Keratinocyte (primary cell): ENCODE measurements at regions not wholly inside any gene's neighbourhood (a gene's known extent, or its start where the extent isn't known, plus 50 kb on each side); places are given as distances from the start of the nearest gene placed in this dataset.

Experiments used
- DNase-seq: peaks from one replicate; pipeline ENCODE4 v3.0.0-alpha.2; 2011; ENCODE audit warnings: low read depth, missing footprints, low spot score
- FAIRE-seq: peaks from 2 replicates; lab custom pipeline; 2011; peaks lifted over from hg19 to GRCh38; lab: Jason Lieb, UNC
- H2AFZ ChIP-seq: 2 replicates; pipeline ENCODE4 v1.6.0; 2012; ENCODE audit warnings: low read length, control low read depth, inconsistent platforms; ENCODE audit not compliant: control insufficient read depth
- H3K27ac ChIP-seq: 2 replicates; pipeline ENCODE4 v1.5.1; 2011; ENCODE audit warnings: low read length; ENCODE audit not compliant: control insufficient read depth, insufficient read depth
- H3K27me3 ChIP-seq: 3 replicates; pipeline ENCODE4 v1.6.0; 2011; ENCODE audit warnings: low read length; ENCODE audit not compliant: control insufficient read depth, insufficient read depth; ENCODE audit errors: extremely low read depth
- H3K36me3 ChIP-seq, 2 experiments: 2 replicates in 1 of 2; 3 replicates in 1 of 2; pipeline ENCODE4 v1.5.1; 2011; ENCODE audit warnings: low read length in 2 of 2, mild to moderate bottlenecking in 1 of 2; ENCODE audit not compliant: control insufficient read depth in 2 of 2, insufficient read depth in 2 of 2; ENCODE audit errors: extremely low read depth in 1 of 2
- H3K4me1 ChIP-seq: 3 replicates; pipeline ENCODE4 v1.5.1; 2011; ENCODE audit warnings: low read length; ENCODE audit not compliant: control insufficient read depth, insufficient read depth; ENCODE audit errors: extremely low read depth
- H3K4me2 ChIP-seq: 3 replicates; pipeline ENCODE4 v1.6.0; 2011; ENCODE audit warnings: low read depth, low read length; ENCODE audit not compliant: control insufficient read depth, insufficient read depth; ENCODE audit errors: extremely low read depth
- H3K4me3 ChIP-seq, 3 experiments: fragments of 200-600 bp in 1 of 3; sonication (generic) in 1 of 3; 2 replicates in 2 of 3; 3 replicates in 1 of 3; pipeline ENCODE4 v1.5.1; 2011 to 2016; ENCODE audit warnings: low read length in 3 of 3, mild to moderate bottlenecking in 3 of 3, control low read depth in 2 of 3, inconsistent platforms in 1 of 3, low read depth in 1 of 3, mixed read lengths in 1 of 3, mixed run types in 1 of 3, moderate library complexity in 1 of 3; ENCODE audit not compliant: control insufficient read depth in 2 of 3, insufficient read depth in 2 of 3; ENCODE audit errors: extremely low read depth in 1 of 3
- H3K79me2 ChIP-seq: 2 replicates; pipeline ENCODE4 v1.6.0; 2012; ENCODE audit warnings: low read length; ENCODE audit not compliant: control insufficient read depth, insufficient read depth
- H3K9ac ChIP-seq: 3 replicates; pipeline ENCODE4 v1.6.0; 2011; ENCODE audit warnings: low read length; ENCODE audit not compliant: control insufficient read depth, insufficient read depth; ENCODE audit errors: extremely low read depth
- H3K9me1 ChIP-seq: 3 replicates; pipeline ENCODE4 v1.6.0; 2011; ENCODE audit warnings: low read length; ENCODE audit not compliant: control insufficient read depth, insufficient read depth; ENCODE audit errors: extremely low read depth
- H3K9me3 ChIP-seq: 2 replicates; pipeline ENCODE4 v1.5.1; 2012; ENCODE audit warnings: low read depth, low read length; ENCODE audit not compliant: control insufficient read depth
- H4K20me1 ChIP-seq: 3 replicates; pipeline ENCODE4 v1.6.0; 2011; ENCODE audit warnings: low read length; ENCODE audit not compliant: control insufficient read depth, insufficient read depth; ENCODE audit errors: extremely low read depth
- CTCF ChIP-seq, 3 experiments: IDR thresholded peaks in 1 of 3; conservative IDR thresholded peaks in 1 of 3; optimal IDR thresholded peaks in 1 of 3; 2 replicates in 2 of 3; 3 replicates in 1 of 3; pipeline versions ENCODE3 to v1.5.1; 2011; ENCODE audit warnings: low read length in 3 of 3, mild to moderate bottlenecking in 3 of 3, moderate library complexity in 2 of 3, control low read depth in 1 of 3, inconsistent platforms in 1 of 3; ENCODE audit not compliant: insufficient read depth in 2 of 3; ENCODE audit errors: extremely low read depth in 1 of 3
- EZH2 ChIP-seq: IDR thresholded peaks from one replicate; pipeline ENCODE4 v1.6.1; 2012; ENCODE audit warnings: inconsistent platforms, mild to moderate bottlenecking, low read length, moderate library complexity
- dilution Hi-C: fragments of 300-500 bp; cut with MboI; formaldehyde crosslinking; loops from one replicate; pipeline ENCODE4 v1.7.0; 2020; ENCODE audit warnings: low sequenced_read_pairs; ENCODE audit not compliant: extremely low pct_ligation_motif_present

GRCh38 chr2:173544641-173545363 is 190.1 kb downstream of the CDCA7 start:
- Histone ChIP-seq H3K9me3 (no peaks in the 10 kb centered on the region), H3K4me2 (no peak overlapping the region), H3K27ac (no peak overlapping the region), H3K4me1 (no peaks in the 10 kb centered on the region), H4K20me1 (no peaks in the 10 kb centered on the region), H3K36me3 (no peaks in the 10 kb centered on the region), H3K9ac (no peak overlapping the region), H3K79me2 (peaks cover 2% of the 10 kb centered on the region), H3K4me3 (no peak overlapping the region), H2AFZ (no peak overlapping the region), H3K27me3 (no peaks in the 10 kb centered on the region), H3K9me1 (no peaks in the 10 kb centered on the region)
- DNase-seq (no peak), FAIRE-seq (no peak)
- TF ChIP-seq EZH2 = no peak
- no peak for TF ChIP-seq CTCF (optimal IDR thresholded peaks at IDR 0.05 in 1 of 3, IDR thresholded peaks at IDR 0.05 in 1 of 3, conservative IDR thresholded peaks at IDR 0.05 in 1 of 3; ENCODE audit: extremely low read depth in 1 of 3, insufficient read depth in 2 of 3, low read length in 3 of 3)
- dilution Hi-C loops = no loop called here

GRCh38 chr2:173545364-173545763 is 190.7 kb downstream of the CDCA7 start:
- Histone ChIP-seq H3K79me2 (no peaks in the 10 kb centered on the region), H3K4me1 (no peaks in the 10 kb centered on the region), H3K4me3 (no peak overlapping the region), H4K20me1 (no peaks in the 10 kb centered on the region), H3K27ac (no peak overlapping the region), H3K36me3 (no peaks in the 10 kb centered on the region), H3K9me1 (no peaks in the 10 kb centered on the region), H3K9ac (no peak overlapping the region), H3K4me2 (no peak overlapping the region), H3K9me3 (no peaks in the 10 kb centered on the region), H3K27me3 (no peaks in the 10 kb centered on the region), H2AFZ (no peak overlapping the region)
- no peak for FAIRE-seq
- no peak for DNase-seq
- dilution Hi-C loops = no loop called here
- TF ChIP-seq CTCF (optimal IDR thresholded peaks at IDR 0.05 in 1 of 3, IDR thresholded peaks at IDR 0.05 in 1 of 3, conservative IDR thresholded peaks at IDR 0.05 in 1 of 3; ENCODE audit: extremely low read depth in 1 of 3, insufficient read depth in 2 of 3, low read length in 3 of 3) = no peak
- no peak for TF ChIP-seq EZH2
